ENCODE measurements at regions not wholly inside any gene's neighbourhood (a gene's known extent, or its start where the extent isn't known, plus 50 kb on each side); places are given as distances from the start of the nearest gene placed in this dataset.

- no peak overlapping the region for H3K4me3 ChIP-seq (ENCODE audit: low read depth, low read length)
- no peak overlapping the region for H3K27ac ChIP-seq (ENCODE audit: extremely low read depth, low read depth, low read length)
- no peaks in the 10 kb centered on the region for H3K9me3 ChIP-seq (ENCODE audit: control insufficient read depth, insufficient read depth, low read depth, low read length)
- TF ChIP-seq SETDB1 (IDR thresholded peaks at IDR 0.05; ENCODE audit: insufficient read length, low read length), result peak; percentile 75
- no peak for TF ChIP-seq SP3 (tag by site-specific recombination; IDR thresholded peaks at IDR 0.05)
- H3K4me1 ChIP-seq (ENCODE audit: control insufficient read depth, insufficient read depth, low read length), result no peaks in the 10 kb centered on the region
- H3K36me3 ChIP-seq (ENCODE audit: control insufficient read depth in 2 of 2, insufficient read depth in 1 of 2, low read length in 2 of 2), result no peaks in the 10 kb centered on the region
- ChIA-PET CTCF (no interaction called here), POLR2A (no interaction called here)
Observed at GRCh38 chr18:34386803-34387202, 162.1 kb upstream of the NOL4 start.

GRCh38 chr18:34397286-34397896 is 172.7 kb upstream of the NOL4 start:
- H3K4me3 ChIP-seq (ENCODE audit: low read depth, low read length), result no peak overlapping the region
- H3K36me3 ChIP-seq (ENCODE audit: control insufficient read depth in 2 of 2, insufficient read depth in 1 of 2, low read length in 2 of 2), result no peaks in the 10 kb centered on the region
- no peaks in the 10 kb centered on the region for H3K4me1 ChIP-seq (ENCODE audit: control insufficient read depth, insufficient read depth, low read length)
- no peak overlapping the region for H3K27ac ChIP-seq (ENCODE audit: extremely low read depth, low read depth, low read length)
- TF ChIP-seq ZNF354C (tag by site-specific recombination; IDR thresholded peaks at IDR 0.05; ENCODE audit: borderline replicate concordance, low read depth), result no peak
- TF ChIP-seq PRDM2 (tag by site-specific recombination; IDR thresholded peaks at IDR 0.05; ENCODE audit: borderline replicate concordance), result no peak
- no peak for TF ChIP-seq ZNF768 (tag by site-specific recombination; IDR thresholded peaks at IDR 0.05)
- no peak for TF ChIP-seq ZNF391 (tag by site-specific recombination; IDR thresholded peaks at IDR 0.05; ENCODE audit: borderline replicate concordance, low read depth)
- TF ChIP-seq ZNF19 (tag by site-specific recombination; IDR thresholded peaks at IDR 0.05; ENCODE audit: low read depth), result no peak
- no peak for TF ChIP-seq SALL2 (tag by site-specific recombination; IDR thresholded peaks at IDR 0.05; ENCODE audit: borderline replicate concordance)
- TF ChIP-seq ZNF366 (tag by site-specific recombination; conservative IDR thresholded peaks at IDR 0.05), result no peak
- TF ChIP-seq KLF10 (tag by site-specific recombination; IDR thresholded peaks at IDR 0.05), result no peak
- TF ChIP-seq ZNF280D (tag by site-specific recombination; IDR thresholded peaks at IDR 0.05), result no peak
- no peak for TF ChIP-seq ZNF112 (tag by site-specific recombination; IDR thresholded peaks at IDR 0.05)
- no peak for TF ChIP-seq ZNF560 (tag by site-specific recombination; IDR thresholded peaks at IDR 0.05; ENCODE audit: borderline replicate concordance)
- no peak for TF ChIP-seq ZSCAN18 (tag by site-specific recombination; IDR thresholded peaks at IDR 0.05)
- no peak for TF ChIP-seq PATZ1 (tag by site-specific recombination; IDR thresholded peaks at IDR 0.05)
- TF ChIP-seq ZNF704 (tag by site-specific recombination; IDR thresholded peaks at IDR 0.05), result no peak
- TF ChIP-seq PBX3 (CRISPR knock-in tag; IDR thresholded peaks at IDR 0.05), result no peak
- TF ChIP-seq ZNF624 (tag by site-specific recombination; IDR thresholded peaks at IDR 0.05), result no peak
- TF ChIP-seq ZFP41 (tag by site-specific recombination; IDR thresholded peaks at IDR 0.05; ENCODE audit: borderline replicate concordance), result no peak
- H3K9me3 ChIP-seq (ENCODE audit: control insufficient read depth, insufficient read depth, low read depth, low read length), result no peaks in the 10 kb centered on the region
- CTCF ChIA-PET, result interaction anchor here (0.6 kb wide), 1 partner anchor 281 kb away, joined by 3 read pairs; no protein-coding TSS in a partner anchor
- POLR2A ChIA-PET, result no interaction called here

Data from HEK293 (cell line).